HG03159 (cell line): ENCODE measurements at regions not wholly inside any gene's neighbourhood (a gene's known extent, or its start where the extent isn't known, plus 50 kb on each side); places are given as distances from the start of the nearest gene placed in this dataset.
"Not testable (repeated sequence)": the region's sequence is repeated elsewhere in the genome, so short reads cannot be mapped to it uniquely, and the experiment has no call there.

Experiments
- ATAC-seq: cut with Tn5 transposase; IDR thresholded peaks from one replicate; pipeline ENCODE4 v1.9.1; 2021; ENCODE audit warnings: mild to moderate bottlenecking, moderate library complexity; ENCODE audit not compliant: unreplicated experiment

- ATAC-seq = no peak
Measured at GRCh38 chr15:79492065-79492464, 59.9 kb downstream of the MINAR1 start.

- no peak for ATAC-seq
Measured at GRCh38 chr15:79494384-79494909, 62.3 kb downstream of the MINAR1 start.

- no peak for ATAC-seq
Measured at GRCh38 chr15:79494963-79495755, 63.0 kb downstream of the MINAR1 start.

DNA sequence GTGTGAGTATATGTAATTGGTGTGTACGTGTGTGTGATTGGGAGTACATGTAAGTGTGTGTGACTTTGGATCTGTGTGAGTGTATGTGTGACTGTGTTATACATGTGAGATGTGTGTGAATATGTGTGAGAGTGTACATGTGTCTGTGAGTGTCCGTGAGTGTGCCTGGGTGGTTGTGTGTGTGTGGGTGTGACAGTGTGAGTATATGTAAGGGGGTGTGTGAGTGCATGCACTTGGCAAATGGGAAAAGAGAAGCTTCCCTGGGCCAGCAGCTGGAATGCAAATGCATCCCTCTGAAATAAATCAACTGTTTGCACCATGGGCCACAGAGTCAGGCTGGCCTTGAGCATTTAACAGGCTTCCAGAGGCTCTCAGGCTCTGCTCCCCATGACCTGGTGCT, 63.6 kb downstream of the MINAR1 start:
- no peak for ATAC-seq

DNA sequence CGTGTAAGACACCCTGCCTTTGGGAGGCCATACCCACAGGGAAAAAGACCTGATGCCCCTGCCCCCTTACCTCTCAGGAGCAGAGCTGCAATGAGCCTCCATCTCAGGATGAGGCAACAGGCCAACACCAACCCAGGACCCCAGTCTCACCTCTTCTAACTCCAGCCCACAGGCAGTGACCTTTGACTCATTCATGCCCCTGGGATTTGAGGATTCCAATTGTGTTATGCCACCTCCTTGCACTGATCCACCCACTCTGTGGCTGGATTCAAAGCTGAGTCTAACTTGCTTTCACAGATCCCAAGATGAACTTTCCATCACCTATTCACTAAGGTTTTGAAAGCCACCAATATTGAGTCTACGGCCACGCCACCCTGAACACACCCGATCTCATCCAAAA, 64.7 kb downstream of the MINAR1 start:
- no peak for ATAC-seq

DNA sequence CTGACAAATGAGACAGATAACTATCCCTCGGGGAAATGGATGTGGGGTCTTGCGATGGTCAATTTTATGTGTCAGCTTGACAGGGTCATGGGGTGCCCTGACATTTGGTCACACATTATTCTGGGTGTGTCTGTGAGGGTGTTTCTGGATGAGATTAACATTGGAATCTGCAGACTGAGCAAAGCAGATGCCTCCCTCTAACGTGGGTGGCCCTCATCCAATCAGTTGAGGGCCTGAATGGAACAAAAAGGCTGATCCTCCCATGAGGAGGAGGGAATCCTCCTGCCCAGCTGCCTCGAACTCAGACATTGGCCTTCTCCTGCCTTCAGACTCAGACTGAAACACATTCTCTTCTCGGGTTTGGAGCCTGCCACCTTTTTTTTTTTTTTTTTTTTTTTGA, 69.0 kb downstream of the MINAR1 start:
- no peak for ATAC-seq

DNA sequence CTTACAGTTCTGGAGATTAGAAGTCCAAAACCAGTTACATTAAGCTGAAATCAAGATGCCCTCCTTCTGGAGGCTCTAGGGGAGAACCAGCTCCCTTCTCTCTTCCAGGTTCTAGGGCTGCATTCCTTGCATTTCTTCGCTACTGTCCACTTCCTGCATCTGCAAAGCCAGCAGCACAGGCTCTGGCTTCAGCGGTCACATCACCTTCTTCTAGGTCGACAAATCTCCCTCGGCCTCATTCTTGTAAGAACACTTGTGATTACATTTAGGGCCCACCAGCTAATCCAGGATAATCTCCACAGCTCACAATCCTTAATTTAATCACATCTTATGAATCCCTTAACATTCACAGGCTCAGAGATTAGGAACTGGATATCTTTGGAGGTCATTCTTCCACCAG, 73.8 kb downstream of the MINAR1 start:
- no peak for ATAC-seq

- ATAC-seq = not testable (repeated sequence)
Measured at GRCh38 chr15:79512844-79513243, 80.7 kb downstream of the MINAR1 start.

GRCh38 chr15:79513417-79513816, 81.3 kb downstream of the MINAR1 start:
- no peak for ATAC-seq

- no peak for ATAC-seq
Measured at GRCh38 chr15:79513940-79514339, 81.8 kb downstream of the MINAR1 start.

- no peak for ATAC-seq
Measured at GRCh38 chr15:79515300-79516027, 83.3 kb downstream of the MINAR1 start.

DNA sequence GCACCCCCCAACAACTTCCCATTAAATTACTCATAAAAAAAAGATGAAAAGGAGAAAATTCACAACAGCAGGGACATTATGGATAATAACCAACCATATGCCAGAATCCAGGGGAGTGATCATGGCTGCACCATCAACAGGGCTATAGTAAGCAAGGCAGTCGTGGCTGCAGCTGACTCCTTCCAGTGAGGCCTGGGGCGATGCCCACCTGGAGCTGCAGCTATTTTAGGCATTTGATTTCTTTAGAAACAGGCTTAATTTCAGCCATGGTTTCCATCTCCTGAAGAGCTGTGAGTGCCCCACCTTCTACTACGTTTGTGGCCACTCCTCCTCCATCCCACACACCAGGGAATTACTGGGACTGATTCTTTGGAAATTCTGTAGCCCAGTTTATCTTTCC, 84.0 kb downstream of the MINAR1 start:
- no peak for ATAC-seq

GRCh38 chr15:79516646-79517045, 84.5 kb downstream of the MINAR1 start:
- ATAC-seq = no peak

GRCh38 chr15:79519628-79520027, 87.5 kb downstream of the MINAR1 start:
- no peak for ATAC-seq

DNA sequence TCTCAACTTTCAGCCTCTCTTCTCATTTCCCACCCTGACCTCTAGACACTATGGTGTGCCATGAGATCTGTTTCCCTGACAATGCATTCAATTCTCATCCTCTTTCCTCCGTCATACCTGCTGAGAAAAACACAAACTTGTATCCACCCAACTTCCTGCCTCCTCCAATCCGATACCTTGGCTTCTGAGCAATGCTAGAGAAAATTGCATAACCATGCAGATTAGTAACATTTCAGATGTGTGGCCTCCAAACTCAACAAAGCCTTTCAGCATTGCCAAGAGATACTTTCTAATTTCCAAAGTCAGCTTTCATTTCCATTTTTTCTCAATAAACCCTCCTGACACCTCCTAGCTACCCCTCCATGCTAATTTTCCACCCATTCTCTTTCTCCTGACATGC, 88.5 kb downstream of the MINAR1 start:
- ATAC-seq = no peak

DNA sequence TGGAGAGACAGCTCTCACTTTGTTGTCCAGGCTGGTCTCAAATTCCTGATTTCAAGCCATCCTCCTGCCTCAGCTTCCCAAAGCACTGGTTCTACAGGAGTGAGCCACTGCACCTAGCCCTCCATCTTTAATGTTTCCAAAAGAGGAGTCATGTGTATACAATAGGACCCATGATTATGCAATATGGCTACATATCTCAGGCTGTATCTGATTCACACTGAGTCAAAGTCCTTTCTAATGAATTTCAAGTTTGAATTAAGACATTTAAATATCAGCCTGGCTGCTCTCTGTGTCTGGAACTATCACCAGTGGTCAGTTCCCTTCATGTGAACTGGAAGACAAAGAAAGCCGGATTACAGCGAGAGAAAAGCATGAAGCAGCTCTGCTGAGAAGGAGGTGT, 90.5 kb downstream of the MINAR1 start:
- ATAC-seq = no peak

DNA sequence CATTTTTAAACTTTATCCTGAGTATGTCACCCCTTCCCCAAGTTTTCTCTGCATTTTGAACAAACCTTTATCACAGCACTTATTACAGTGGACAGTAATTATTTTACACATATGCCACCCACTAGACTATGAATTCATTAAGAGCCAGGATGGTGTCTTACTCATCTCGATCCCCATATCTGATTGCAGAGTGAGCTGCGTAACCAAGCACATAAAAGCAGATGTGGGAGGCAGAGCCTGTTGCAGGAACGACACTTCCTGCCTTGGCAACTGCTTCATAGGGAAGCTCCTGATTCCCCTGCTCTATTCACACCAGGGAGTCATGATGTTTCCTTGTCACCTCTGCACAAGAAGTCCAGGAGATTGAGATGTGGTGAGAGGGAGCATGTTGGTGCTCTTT, 91.1 kb downstream of the MINAR1 start:
- no peak for ATAC-seq

DNA sequence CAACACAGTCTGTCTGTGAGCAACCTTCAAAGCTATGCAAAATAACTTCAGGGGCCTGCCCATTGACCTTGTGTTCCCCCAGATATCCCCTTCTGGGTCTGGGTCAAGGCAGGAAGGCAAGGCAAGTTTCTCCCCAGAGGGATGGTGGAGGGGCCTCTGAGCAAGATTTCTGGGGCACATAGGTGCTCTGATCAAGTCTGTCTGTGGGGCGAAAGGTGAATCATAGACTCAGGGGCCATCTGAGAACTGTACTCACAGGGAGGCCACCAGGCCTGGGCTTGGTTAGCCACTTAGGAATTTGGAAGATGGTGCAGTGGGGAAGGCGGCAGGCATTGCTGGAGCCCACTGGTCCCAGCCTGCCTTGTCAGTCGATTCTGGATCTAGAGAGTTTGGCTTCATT, 92.4 kb downstream of the MINAR1 start:
- ATAC-seq = no peak

DNA sequence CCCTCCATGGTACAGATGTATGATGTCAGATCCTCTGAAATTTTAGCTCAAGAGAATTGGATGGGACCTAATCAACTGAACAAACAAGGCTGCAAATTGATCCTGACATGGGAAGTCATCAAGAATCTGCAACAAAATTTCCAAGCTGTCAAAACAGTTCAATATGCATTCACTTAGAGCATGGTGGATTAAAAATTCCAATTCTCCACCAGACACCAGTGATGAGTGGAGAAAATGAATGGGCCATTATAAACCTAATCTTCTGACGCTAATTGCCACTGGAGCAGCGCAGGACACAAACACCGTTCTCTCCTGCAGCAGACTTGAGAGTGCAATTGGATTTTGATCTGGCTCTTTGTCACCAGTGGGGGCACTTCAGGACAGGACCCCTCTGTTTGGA, 94.2 kb downstream of the MINAR1 start:
- ATAC-seq = no peak

DNA sequence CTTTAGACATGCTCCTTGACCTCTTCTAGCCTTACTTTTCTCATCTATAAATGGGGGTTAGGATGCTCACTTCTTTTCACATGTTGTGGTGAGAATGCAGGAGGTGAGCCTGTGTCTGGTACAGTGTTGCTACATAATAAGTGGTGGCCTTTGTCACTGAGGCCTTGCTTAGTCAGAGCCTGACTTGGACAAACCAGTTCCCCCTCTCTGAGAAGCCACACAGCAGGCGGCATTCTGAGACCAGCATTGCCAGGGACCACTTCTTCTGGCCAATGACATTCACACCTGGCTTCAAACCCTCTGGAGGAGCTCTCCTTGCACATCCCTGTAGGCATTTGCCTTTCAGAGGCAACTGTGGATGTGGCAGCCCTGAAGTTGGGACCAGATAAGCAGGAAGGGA, 95.7 kb downstream of the MINAR1 start:
- ATAC-seq = no peak

DNA sequence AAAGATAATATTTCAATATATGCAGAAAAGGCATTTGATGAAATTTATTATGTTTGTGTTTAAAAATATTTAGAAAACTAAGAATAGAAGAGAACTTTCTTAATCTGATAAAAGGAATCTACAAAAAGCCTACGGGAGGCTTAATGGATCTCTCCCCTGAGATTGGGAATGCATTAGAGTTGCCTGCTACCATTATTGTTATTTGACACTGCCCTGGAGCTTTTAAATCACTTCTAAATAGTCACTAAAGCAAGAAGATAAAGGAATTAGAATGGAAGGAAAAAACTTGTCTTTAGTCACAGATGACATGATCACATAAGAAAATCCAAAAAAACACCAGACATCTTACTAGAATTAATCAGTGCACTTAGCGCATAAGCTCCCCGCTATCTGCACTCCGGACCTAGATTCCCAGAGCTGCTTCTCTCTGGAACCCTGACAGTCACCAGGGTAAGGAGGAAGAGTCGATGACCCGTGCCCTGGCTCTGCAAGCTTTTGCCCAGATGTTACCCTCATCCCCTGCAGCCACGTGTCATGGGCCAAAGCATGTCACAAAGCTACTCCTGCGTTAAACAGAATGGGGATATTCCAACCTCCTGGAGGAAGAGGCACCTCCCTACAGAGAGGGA, 97.1 kb downstream of the MINAR1 start:
- ATAC-seq = no peak

DNA sequence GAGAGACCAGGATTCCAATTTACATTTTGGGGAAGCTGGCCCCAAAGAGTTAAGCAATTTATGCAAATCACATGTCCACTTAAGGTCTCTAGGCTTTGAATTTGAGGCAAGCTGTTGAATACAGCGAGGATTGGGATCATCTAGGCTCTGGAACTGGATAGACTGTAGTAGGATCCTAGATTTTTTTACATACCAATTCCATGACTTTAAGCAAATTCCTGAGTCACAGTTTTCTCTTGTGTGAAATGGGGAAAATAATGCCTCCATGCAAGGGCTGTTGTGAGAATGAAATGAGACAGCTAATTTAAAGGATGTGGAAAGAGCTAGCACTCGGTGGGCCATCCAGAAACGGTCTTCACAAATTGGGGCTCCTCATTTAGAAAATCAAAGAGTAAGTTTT, 103.4 kb downstream of the MINAR1 start:
- no peak for ATAC-seq
